ENCODE measurements at regions not wholly inside any gene's neighbourhood (a gene's known extent, or its start where the extent isn't known, plus 50 kb on each side); places are given as distances from the start of the nearest gene placed in this dataset.

DNA sequence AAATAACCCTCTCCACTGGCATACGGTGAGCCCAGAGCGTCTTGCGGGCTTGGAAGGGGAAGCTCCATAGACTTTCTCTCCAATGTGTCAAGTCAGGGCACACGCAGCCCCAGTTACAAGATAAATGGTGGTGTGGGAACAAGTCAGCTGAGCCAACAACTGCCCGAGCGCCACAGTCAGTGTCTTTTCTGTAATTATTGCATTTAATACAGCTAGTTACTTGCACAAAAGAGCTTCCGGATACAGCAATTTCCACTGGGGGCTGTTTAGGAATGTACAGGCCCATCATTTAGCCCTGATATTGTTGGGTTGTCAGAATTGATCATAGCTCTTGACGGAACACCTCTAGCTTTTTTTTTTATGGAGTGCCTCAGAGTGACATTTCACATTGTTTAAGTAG, 193.5 kb upstream of the SP8 start:
- DNase-seq (ENCODE audit: extremely low spot score), result no peak
- POLR2A ChIA-PET, result no interaction called here
- TF ChIP-seq, protein P1, sequence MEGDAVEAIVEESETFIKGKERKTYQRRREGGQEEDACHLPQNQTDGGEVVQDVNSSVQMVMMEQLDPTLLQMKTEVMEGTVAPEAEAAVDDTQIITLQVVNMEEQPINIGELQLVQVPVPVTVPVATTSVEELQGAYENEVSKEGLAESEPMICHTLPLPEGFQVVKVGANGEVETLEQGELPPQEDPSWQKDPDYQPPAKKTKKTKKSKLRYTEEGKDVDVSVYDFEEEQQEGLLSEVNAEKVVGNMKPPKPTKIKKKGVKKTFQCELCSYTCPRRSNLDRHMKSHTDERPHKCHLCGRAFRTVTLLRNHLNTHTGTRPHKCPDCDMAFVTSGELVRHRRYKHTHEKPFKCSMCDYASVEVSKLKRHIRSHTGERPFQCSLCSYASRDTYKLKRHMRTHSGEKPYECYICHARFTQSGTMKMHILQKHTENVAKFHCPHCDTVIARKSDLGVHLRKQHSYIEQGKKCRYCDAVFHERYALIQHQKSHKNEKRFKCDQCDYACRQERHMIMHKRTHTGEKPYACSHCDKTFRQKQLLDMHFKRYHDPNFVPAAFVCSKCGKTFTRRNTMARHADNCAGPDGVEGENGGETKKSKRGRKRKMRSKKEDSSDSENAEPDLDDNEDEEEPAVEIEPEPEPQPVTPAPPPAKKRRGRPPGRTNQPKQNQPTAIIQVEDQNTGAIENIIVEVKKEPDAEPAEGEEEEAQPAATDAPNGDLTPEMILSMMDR (IDR thresholded peaks at IDR 0.05; ENCODE audit: control extremely low read depth, extremely low read depth, low read depth, missing control alignments), result no peak
- CTCF ChIA-PET, result interaction anchor here (1.2 kb wide), 1 partner anchor 33 kb away, joined by 5 read pairs; no protein-coding TSS in a partner anchor

DNA sequence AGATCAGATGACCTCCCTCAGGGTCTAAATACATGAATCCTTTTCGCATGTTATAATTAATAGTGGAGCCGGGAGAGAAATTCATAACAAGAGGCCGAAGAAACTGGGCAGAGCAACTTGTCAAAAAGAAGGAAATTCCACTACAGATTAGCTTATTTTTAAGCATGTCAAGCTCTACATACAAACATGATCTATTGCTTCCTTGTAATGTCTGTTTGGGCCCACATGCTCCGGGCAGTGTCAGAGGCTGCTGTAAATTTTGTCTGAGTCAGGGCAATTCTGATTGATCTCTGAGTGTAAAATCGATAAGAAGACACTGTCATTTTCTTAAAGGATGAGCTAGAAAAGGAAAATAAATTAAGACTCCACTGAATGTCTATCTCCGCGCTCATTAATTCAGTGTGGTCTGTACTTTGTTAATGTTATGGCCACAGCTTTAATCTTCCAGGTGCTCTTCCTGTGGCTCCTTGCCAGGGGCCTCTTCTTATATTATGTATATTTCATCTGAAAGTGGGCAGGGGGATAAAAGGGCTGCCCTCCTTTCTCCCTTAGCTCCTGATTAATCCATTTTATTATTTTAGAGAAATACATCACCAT, 194.1 kb upstream of the SP8 start:
- CTCF ChIA-PET, result interaction anchor here (1.2 kb wide), 1 partner anchor 32 kb away, joined by 5 read pairs; no protein-coding TSS in a partner anchor
- POLR2A ChIA-PET, result no interaction called here
- TF ChIP-seq, protein P1 (IDR thresholded peaks at IDR 0.05; ENCODE audit: control extremely low read depth, extremely low read depth, low read depth, missing control alignments), result no peak
- no peak for DNase-seq (ENCODE audit: extremely low spot score)

DNA sequence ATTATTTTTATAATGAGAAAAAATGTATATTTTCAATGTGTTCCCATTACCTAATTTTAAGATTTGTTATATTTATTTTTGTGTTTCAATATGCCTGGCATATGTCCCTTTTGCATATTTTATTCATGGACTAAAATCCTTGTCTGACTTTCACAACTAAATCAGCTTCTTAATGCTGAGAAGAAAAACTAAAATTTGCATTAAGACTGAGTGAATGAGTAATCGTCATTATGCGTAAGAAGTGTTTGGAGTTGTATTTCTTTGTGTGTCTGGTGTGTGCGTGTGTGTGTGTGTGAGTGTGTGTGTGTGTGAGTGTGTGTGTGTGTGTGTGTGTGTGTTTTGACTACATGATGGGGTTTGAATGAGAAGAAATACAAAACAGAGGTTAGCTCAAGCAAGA, 201.7 kb upstream of the SP8 start:
- CTCF ChIA-PET, result interaction anchor here (1.4 kb wide), 1 partner anchor 10 kb away, joined by 3 read pairs; no protein-coding TSS in a partner anchor
- POLR2A ChIA-PET, result no interaction called here
- no peak for DNase-seq (ENCODE audit: extremely low spot score)
- TF ChIP-seq, protein P1 (IDR thresholded peaks at IDR 0.05; ENCODE audit: control extremely low read depth, extremely low read depth, low read depth, missing control alignments), result no peak

DNA sequence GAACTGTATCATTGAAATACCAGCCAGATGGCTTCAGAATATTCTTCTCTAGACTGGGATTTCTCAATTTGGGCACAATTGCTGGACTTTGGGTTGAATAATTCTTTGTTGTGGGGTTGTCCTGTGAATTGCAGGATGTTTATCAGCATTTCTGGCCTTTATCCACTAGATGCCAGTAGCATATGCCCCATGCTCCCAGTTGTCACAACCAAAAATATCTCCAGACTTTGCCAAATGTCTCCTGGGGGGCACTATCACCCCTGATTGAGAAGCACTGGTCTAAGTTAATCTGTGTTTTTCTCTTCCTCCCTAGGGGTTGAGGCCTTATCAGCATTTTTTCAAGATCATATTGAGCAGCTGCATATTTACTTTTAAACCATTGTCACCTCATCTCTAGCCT, 204.9 kb upstream of the SP8 start:
- TF ChIP-seq, protein P1 (IDR thresholded peaks at IDR 0.05; ENCODE audit: control extremely low read depth, extremely low read depth, low read depth, missing control alignments), result no peak
- DNase-seq (ENCODE audit: extremely low spot score), result no peak
- CTCF ChIA-PET, result no interaction called here
- POLR2A ChIA-PET, result no interaction called here

DNA sequence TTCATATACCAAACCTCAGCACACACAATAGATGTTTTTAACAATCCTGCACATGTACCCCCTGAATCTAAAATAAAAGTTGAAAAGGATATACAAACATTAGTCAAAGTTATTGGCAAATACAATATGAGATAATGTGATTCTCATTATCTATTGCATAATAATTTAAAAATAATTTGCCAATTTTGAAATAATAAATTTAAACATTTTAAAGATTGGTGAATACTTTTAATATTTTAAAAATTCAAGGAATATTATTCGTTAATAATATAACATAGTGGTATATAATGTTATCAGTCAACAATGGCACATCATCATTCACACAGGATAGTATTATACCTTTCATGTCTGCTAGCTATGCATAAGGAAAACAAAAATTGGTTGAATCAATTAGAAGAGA, 207.0 kb upstream of the SP8 start:
- DNase-seq (ENCODE audit: extremely low spot score), result no peak
- TF ChIP-seq, protein P1 (IDR thresholded peaks at IDR 0.05; ENCODE audit: control extremely low read depth, extremely low read depth, low read depth, missing control alignments), result no peak
- POLR2A ChIA-PET, result no interaction called here
- CTCF ChIA-PET, result no interaction called here

DNA sequence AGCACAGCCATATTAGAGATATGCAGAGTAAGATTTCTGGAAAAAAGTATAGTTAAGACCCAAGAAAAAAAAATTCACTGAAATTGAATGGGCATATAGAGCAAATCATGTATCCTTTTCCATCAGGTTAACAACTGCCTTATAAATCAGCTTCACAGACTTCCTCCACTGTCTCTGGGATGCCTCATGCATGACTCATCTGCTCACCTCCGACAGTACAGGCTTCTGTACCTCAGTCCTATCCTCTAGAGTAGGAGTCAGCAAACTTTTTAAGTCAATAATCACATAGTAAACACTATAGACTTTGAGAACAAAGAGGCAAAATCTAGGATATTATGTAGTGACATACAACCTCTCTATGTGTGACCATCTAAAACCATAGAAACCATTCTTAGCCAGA, 211.6 kb upstream of the SP8 start:
- POLR2A ChIA-PET, result no interaction called here
- CTCF ChIA-PET, result no interaction called here
- TF ChIP-seq, protein P1 (IDR thresholded peaks at IDR 0.05; ENCODE audit: control extremely low read depth, extremely low read depth, low read depth, missing control alignments), result no peak
- DNase-seq (ENCODE audit: extremely low spot score), result no peak
